Stimulated activated CD8-positive, alpha-beta memory T cell treated with anti-CD3 and anti-CD28 coated beads, Interleukin-15, amount 100 ng/mL, for 24 hours (primary cell): ENCODE measurements at regions not wholly inside any gene's neighbourhood (a gene's known extent, or its start where the extent isn't known, plus 50 kb on each side); places are given as distances from the start of the nearest gene placed in this dataset.
"Not testable (repeated sequence)": the region's sequence is repeated elsewhere in the genome, so short reads cannot be mapped to it uniquely, and the experiment has no call there.

Experiments
- DNase-seq: peaks from one replicate; pipeline ENCODE4 v3.0.0-alpha.2; 2020; ENCODE audit warnings: low read depth

DNA sequence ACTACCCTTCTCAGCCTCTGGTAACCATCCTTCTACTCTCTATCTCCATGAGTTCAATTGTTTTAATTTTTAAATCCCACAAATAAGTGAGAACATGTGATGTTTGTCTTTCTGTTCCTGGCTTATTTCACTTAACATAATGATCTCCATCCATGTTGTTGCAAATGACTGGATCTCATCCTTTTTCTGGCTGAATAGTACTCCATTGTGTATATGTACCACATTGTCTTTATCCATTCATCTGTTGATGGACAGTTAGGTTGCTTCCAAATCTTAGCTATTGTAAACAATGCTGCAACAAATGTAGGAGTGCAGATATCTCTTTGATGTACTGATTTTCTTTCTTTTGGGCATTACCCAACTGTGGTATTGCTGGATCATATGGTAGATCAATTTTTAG lies 103.0 kb downstream of the CARTPT start:
- not testable (repeated sequence) for DNase-seq

DNA sequence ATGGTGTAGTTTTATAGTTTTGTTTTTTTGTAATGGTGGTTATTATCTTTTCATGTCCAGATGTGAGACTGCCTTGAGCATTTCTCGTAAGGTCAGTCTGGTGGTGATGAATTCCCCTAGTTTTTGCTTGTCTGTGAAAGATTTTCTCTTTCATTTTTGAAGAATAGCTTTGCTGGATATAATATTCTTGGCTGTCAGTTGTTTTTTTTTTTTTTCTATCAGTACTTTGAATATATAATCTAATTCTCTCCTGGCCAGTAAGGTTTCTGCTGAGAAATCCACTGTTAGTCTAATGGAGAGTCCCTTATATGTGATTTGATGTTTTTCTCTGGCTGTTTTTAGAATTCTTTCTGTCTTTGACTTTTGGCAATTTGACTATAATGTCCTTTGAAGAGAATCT lies 106.9 kb downstream of the CARTPT start:
- no peak for DNase-seq

GRCh38 chr5:71828291-71829040 lies 109.4 kb downstream of the CARTPT start:
- DNase-seq: no peak

GRCh38 chr5:71829206-71829605 lies 110.1 kb downstream of the CARTPT start:
- DNase-seq: no peak

- DNase-seq: no peak
Measured at GRCh38 chr5:71830681-71831539, 111.8 kb downstream of the CARTPT start.

- no peak for DNase-seq
Measured at GRCh38 chr5:71832812-71833715, 114.0 kb downstream of the CARTPT start.

DNA sequence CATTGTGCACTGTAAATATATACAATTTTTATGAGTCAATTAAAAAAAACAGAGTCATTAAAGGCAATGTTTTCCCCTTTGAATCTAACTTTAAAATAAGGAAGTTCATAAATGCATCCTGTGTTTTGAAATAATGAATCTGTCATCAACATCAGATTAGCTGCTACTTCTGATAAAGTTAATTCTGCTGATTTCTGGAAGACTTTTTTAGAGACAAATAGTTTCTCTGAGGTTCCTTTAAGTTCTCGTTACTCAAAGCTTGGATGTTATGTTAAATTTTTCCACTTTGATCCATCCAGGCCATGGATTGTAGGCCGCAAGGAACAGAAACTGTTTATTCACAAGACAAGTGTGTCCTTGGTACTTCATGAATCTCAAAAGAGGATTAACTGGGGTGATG lies 115.5 kb downstream of the CARTPT start:
- no peak for DNase-seq

GRCh38 chr5:71836084-71836483 lies 117.0 kb downstream of the CARTPT start:
- DNase-seq: no peak

- DNase-seq: no peak
Measured at GRCh38 chr5:71836559-71837112, 117.6 kb downstream of the CARTPT start.

GRCh38 chr5:71838286-71838685 lies 119.2 kb downstream of the CARTPT start:
- no peak for DNase-seq

- DNase-seq: no peak
Measured at GRCh38 chr5:71839096-71839884, 120.2 kb downstream of the CARTPT start.

DNA sequence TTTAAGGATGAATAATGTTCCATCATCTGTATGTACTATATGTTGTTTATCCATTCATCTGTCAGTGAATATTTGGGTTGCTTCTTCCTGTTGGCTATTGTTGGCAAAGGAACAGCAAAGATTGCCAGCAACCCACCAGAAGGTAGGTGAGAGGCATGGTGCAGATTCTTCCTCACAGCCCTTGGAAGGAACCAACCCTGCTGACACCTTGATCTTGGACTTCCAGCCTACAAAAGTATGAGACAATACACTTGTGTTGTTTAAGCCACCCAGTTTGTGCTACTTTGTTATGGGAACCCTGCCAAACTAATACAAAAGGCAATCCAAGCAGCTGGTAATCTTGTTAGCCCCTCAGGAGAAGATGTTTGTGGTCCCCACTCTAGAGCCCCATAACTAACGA lies 122.0 kb downstream of the CARTPT start:
- no peak for DNase-seq

DNA sequence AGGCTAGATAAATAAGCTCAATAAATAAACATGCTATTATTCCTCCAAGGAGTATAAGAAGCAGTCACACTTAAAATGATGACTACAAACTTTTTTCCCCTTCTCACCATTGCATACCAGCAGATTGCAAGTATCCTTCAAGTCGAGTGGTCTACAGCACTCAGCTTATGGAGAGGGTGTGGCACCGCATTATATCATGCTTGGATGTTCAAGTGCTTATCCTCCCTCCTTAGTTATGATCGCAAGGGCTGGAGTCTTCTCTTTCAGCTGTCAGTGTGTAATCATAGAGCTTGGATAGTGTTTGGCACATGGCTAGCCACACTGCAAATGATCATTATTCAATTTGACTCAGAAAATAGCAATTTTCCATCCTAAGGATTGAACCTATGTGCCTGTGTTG lies 124.0 kb downstream of the CARTPT start:
- no peak for DNase-seq

DNA sequence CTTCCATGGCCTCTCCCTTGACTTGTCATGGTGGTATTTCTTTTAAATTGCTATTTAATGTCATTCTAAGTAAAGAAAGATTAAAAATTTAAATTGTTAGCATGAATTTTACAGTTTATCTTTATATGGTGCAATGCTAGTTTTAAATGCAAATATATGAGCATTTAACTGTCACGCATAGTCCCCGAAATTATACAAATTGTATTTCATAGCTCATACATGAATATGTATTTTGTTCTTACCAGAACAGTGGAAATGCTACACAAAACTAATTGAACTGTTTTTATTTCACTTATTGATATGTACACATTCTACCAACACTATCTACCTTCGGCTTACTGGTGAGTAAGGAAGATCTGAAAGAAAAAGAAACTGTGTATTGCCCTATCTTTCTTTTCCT lies 125.8 kb downstream of the CARTPT start:
- no peak for DNase-seq

- no peak for DNase-seq
Measured at GRCh38 chr5:71859515-71859914, 140.4 kb downstream of the CARTPT start.

DNA sequence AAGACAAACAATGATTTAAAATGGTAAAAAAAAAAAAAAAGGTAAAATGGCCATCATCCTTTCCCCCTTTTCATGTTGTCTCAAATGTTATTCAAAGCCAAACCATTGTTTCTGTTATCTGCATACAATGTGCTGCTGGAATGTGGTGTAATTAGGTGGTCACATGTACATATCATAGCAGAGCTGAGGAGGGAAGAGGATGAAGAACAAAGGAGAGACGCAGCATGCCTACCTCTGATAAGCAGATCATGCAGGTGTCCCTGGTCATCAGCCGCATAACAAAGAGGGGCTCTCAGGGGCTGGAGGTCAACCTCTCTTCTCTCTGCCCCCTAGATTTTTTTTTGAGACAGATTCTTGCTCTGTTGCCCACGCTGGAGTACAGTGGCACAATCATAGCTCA lies 141.0 kb downstream of the CARTPT start:
- DNase-seq: no peak

GRCh38 chr5:71861682-71862081 lies 142.6 kb downstream of the CARTPT start:
- DNase-seq: no peak

DNA sequence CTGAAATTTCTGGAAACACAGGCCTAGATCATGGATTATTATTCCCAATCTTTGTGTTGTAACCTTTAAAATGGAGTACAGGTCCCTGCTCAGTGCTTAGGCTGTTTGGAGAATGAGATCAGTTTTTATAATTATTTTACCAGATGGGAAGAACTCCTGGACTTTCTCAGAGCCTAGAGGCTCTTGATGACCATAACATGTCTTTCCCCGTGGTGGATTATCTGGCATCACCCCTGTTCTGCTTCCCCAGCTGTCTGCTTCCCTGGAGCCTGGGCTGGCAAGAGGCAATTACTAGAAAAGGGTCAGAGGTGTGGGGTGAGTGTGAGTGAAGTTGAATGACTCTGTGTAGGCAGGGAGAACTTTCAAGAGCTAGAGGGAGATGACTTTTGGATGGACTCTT lies 143.0 kb downstream of the CARTPT start:
- no peak for DNase-seq

GRCh38 chr5:71862507-71863060 lies 143.5 kb downstream of the CARTPT start:
- DNase-seq: no peak

GRCh38 chr5:71864730-71865601 lies 145.9 kb downstream of the CARTPT start:
- DNase-seq: no peak
